HG03066 (cell line): ENCODE measurements at regions not wholly inside any gene's neighbourhood (a gene's known extent, or its start where the extent isn't known, plus 50 kb on each side); places are given as distances from the start of the nearest gene placed in this dataset.
"Not testable (repeated sequence)": the region's sequence is repeated elsewhere in the genome, so short reads cannot be mapped to it uniquely, and the experiment has no call there.

Source experiments
- ATAC-seq: cut with Tn5 transposase; IDR thresholded peaks from one replicate; pipeline ENCODE4 v1.9.1; 2021; ENCODE audit warnings: low read depth; ENCODE audit not compliant: unreplicated experiment

GRCh38 chr16:29191636-29192180, 206.9 kb downstream of the LAT start:
- not testable (repeated sequence) for ATAC-seq

GRCh38 chr16:29190553-29191431, 205.9 kb downstream of the LAT start:
- ATAC-seq = not testable (repeated sequence)

GRCh38 chr16:29188806-29189205, 204.0 kb downstream of the LAT start:
- not testable (repeated sequence) for ATAC-seq

GRCh38 chr16:29186306-29187220, 201.7 kb downstream of the LAT start:
- ATAC-seq = not testable (repeated sequence)

- not testable (repeated sequence) for ATAC-seq
Measured at GRCh38 chr16:29185872-29186271, 201.0 kb downstream of the LAT start.

GRCh38 chr16:29184738-29185438, 200.0 kb downstream of the LAT start:
- not testable (repeated sequence) for ATAC-seq

- not testable (repeated sequence) for ATAC-seq
Measured at GRCh38 chr16:29182940-29183868, 198.4 kb downstream of the LAT start.

GRCh38 chr16:29182501-29182900, 197.6 kb downstream of the LAT start:
- no peak for ATAC-seq

- ATAC-seq = not testable (repeated sequence)
Measured at GRCh38 chr16:29181921-29182411, 197.1 kb downstream of the LAT start.

GRCh38 chr16:29181254-29181780, 196.5 kb downstream of the LAT start:
- ATAC-seq = not testable (repeated sequence)

- ATAC-seq = not testable (repeated sequence)
Measured at GRCh38 chr16:29180206-29180600, 195.4 kb downstream of the LAT start.

- ATAC-seq = not testable (repeated sequence)
Measured at GRCh38 chr16:29179401-29180205, 194.8 kb downstream of the LAT start.

GRCh38 chr16:29177888-29178726, 193.3 kb downstream of the LAT start:
- not testable (repeated sequence) for ATAC-seq

GRCh38 chr16:29177203-29177887, 192.5 kb downstream of the LAT start:
- ATAC-seq = not testable (repeated sequence)

- ATAC-seq = not testable (repeated sequence)
Measured at GRCh38 chr16:29176822-29177202, 192.0 kb downstream of the LAT start.

- ATAC-seq = not testable (repeated sequence)
Measured at GRCh38 chr16:29176154-29176470, 191.3 kb downstream of the LAT start.
